WTC11 (cell line): ENCODE measurements at regions not wholly inside any gene's neighbourhood (a gene's known extent, or its start where the extent isn't known, plus 50 kb on each side); places are given as distances from the start of the nearest gene placed in this dataset.

Source experiments
- ATAC-seq: fragments of 200-7000 bp; cut with Tn5 transposase; 2 replicates; pipeline ENCODE4 v1.10.0; 2021; ENCODE audit warnings: mild to moderate bottlenecking, moderate library complexity
- CTCF ChIA-PET: fragments of 300-600 bp; sonication (Branson Sonifier 250); formaldehyde crosslinking; loops from one replicate; lab custom pipeline; 2021; ENCODE audit warnings: antibody characterized with exemption; lab: Charles Lee
- POLR2A ChIA-PET: fragments of 350-600 bp; sonication (Branson Sonifier 250); formaldehyde crosslinking; loops from one replicate; lab custom pipeline; 2021; ENCODE audit warnings: antibody characterized with exemption; lab: Charles Lee
- DNase-seq: peaks from one replicate; pipeline ENCODE4 v3.0.0; 2021; ENCODE audit warnings: low spot score
- H3K27ac Mint-ChIP-seq: 2 replicates; pipeline ENCODE4 v1.8.0; 2021; ENCODE audit warnings: mixed read lengths
- H3K27me3 Mint-ChIP-seq: 2 replicates; pipeline ENCODE4 v1.8.0; 2021; ENCODE audit warnings: low read depth, mild to moderate bottlenecking, moderate library complexity, mixed read lengths
- H3K36me3 Mint-ChIP-seq: 2 replicates; pipeline ENCODE4 v1.8.0; 2021; ENCODE audit warnings: mixed read lengths
- H3K4me1 Mint-ChIP-seq: 2 replicates; pipeline ENCODE4 v1.8.0; 2022; ENCODE audit warnings: mixed read lengths
- H3K4me3 Mint-ChIP-seq: 2 replicates; pipeline ENCODE4 v1.8.0; 2021; ENCODE audit warnings: mild to moderate bottlenecking, moderate library complexity, mixed read lengths
- H3K9me3 Mint-ChIP-seq: 2 replicates; pipeline ENCODE4 v1.8.0; 2021; ENCODE audit warnings: mixed read lengths
- ATF1 ChIP-seq: sonication (generic); formaldehyde crosslinking; IDR thresholded peaks from 2 replicates; pipeline ENCODE4 v1.8.1; 2023; ENCODE audit warnings: mild to moderate bottlenecking, moderate library complexity, missing genetic modification reagents
- CBFB ChIP-seq: sonication (generic); formaldehyde crosslinking; IDR thresholded peaks from 2 replicates; pipeline ENCODE4 v1.8.1; 2022; ENCODE audit warnings: mild to moderate bottlenecking, low read depth, missing genetic modification reagents
- E2F4 ChIP-seq: sonication (generic); formaldehyde crosslinking; IDR thresholded peaks from 2 replicates; pipeline ENCODE4 v1.8.1; 2022; ENCODE audit warnings: low read depth, mild to moderate bottlenecking, moderate library complexity, missing genetic modification reagents, borderline replicate concordance
- MAX ChIP-seq: sonication (generic); formaldehyde crosslinking; IDR thresholded peaks from 2 replicates; pipeline ENCODE4 v1.8.0; 2022; ENCODE audit warnings: mild to moderate bottlenecking, missing genetic modification reagents
- OVOL2 ChIP-seq: fragments of 250-450 bp; sonication (Bioruptor Pico); IDR thresholded peaks from 2 replicates; pipeline ENCODE4 v1.9.0; 2021; ENCODE audit warnings: mild to moderate bottlenecking, borderline replicate concordance
- RORB ChIP-seq: fragments of 250-450 bp; sonication (Bioruptor Pico); IDR thresholded peaks from 2 replicates; pipeline ENCODE4 v1.9.0; 2021; ENCODE audit warnings: mild to moderate bottlenecking
- SMAD3 ChIP-seq: sonication (generic); formaldehyde crosslinking; IDR thresholded peaks from 2 replicates; pipeline ENCODE4 v1.8.0; 2022; ENCODE audit warnings: missing genetic modification reagents, mild to moderate bottlenecking, borderline replicate concordance
- SMAD4 ChIP-seq: sonication (generic); formaldehyde crosslinking; IDR thresholded peaks from 2 replicates; pipeline ENCODE4 v1.8.0; 2022; ENCODE audit warnings: mild to moderate bottlenecking, missing genetic modification reagents
- SP1 ChIP-seq: sonication (generic); formaldehyde crosslinking; conservative IDR thresholded peaks from 2 replicates; pipeline ENCODE4 v1.8.1; 2022; ENCODE audit warnings: missing genetic modification reagents
- STAT6 ChIP-seq: sonication (generic); formaldehyde crosslinking; conservative IDR thresholded peaks from 2 replicates; pipeline ENCODE4 v1.8.1; 2023; ENCODE audit warnings: mild to moderate bottlenecking, low read depth, missing genetic modification reagents, moderate library complexity
- TF ChIP-seq, protein P1 (sequence below): sonication (generic); formaldehyde crosslinking; IDR thresholded peaks from 2 replicates; pipeline ENCODE4 v1.8.0; 2022; ENCODE audit warnings: mild to moderate bottlenecking, missing genetic modification reagents
- TF ChIP-seq, protein P2 (sequence below): sonication (generic); formaldehyde crosslinking; IDR thresholded peaks from 2 replicates; pipeline ENCODE4 v1.8.1; 2022; ENCODE audit warnings: missing genetic modification reagents, borderline replicate concordance
- TF ChIP-seq, protein P3 (sequence below): sonication (generic); formaldehyde crosslinking; IDR thresholded peaks from 2 replicates; pipeline ENCODE4 v1.8.1; 2023; ENCODE audit warnings: mild to moderate bottlenecking, moderate library complexity, missing genetic modification reagents
- TF ChIP-seq, protein P4 (sequence below): fragments of 250-450 bp; sonication (Bioruptor Pico); IDR thresholded peaks from 2 replicates; pipeline ENCODE4 v2.1.2; 2022; ENCODE audit warnings: mild to moderate bottlenecking, moderate library complexity
- TF ChIP-seq, protein P5 (sequence below): sonication (generic); formaldehyde crosslinking; IDR thresholded peaks from 2 replicates; pipeline ENCODE4 v1.8.0; 2022; ENCODE audit warnings: mild to moderate bottlenecking, missing genetic modification reagents

- no peak overlapping the region for H3K27ac Mint-ChIP-seq
- peaks cover 34% of the 10 kb centered on the region for H3K27me3 Mint-ChIP-seq
- CTCF ChIA-PET = interaction anchor here (1.8 kb wide), 1 partner anchor 9 kb away, joined by 5 read pairs; no protein-coding TSS in a partner anchor
- no peak for TF ChIP-seq E2F4
- no peak for TF ChIP-seq RORB
- TF ChIP-seq CBFB (CRISPR knock-in tag) = no peak
- TF ChIP-seq STAT6 (CRISPR knock-in tag) = no peak
- TF ChIP-seq, protein P1, sequence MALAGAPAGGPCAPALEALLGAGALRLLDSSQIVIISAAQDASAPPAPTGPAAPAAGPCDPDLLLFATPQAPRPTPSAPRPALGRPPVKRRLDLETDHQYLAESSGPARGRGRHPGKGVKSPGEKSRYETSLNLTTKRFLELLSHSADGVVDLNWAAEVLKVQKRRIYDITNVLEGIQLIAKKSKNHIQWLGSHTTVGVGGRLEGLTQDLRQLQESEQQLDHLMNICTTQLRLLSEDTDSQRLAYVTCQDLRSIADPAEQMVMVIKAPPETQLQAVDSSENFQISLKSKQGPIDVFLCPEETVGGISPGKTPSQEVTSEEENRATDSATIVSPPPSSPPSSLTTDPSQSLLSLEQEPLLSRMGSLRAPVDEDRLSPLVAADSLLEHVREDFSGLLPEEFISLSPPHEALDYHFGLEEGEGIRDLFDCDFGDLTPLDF = no peak
- TF ChIP-seq SMAD3 (CRISPR knock-in tag) = no peak
- TF ChIP-seq, protein P2, sequence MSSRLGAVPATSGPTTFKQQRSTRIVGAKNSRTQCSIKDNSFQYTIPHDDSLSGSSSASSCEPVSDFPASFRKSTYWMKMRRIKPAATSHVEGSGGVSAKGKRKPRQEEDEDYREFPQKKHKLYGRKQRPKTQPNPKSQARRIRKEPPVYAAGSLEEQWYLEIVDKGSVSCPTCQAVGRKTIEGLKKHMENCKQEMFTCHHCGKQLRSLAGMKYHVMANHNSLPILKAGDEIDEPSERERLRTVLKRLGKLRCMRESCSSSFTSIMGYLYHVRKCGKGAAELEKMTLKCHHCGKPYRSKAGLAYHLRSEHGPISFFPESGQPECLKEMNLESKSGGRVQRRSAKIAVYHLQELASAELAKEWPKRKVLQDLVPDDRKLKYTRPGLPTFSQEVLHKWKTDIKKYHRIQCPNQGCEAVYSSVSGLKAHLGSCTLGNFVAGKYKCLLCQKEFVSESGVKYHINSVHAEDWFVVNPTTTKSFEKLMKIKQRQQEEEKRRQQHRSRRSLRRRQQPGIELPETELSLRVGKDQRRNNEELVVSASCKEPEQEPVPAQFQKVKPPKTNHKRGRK (CRISPR knock-in tag) = no peak
- no peak for TF ChIP-seq OVOL2 (CRISPR knock-in tag)
- TF ChIP-seq, protein P3, sequence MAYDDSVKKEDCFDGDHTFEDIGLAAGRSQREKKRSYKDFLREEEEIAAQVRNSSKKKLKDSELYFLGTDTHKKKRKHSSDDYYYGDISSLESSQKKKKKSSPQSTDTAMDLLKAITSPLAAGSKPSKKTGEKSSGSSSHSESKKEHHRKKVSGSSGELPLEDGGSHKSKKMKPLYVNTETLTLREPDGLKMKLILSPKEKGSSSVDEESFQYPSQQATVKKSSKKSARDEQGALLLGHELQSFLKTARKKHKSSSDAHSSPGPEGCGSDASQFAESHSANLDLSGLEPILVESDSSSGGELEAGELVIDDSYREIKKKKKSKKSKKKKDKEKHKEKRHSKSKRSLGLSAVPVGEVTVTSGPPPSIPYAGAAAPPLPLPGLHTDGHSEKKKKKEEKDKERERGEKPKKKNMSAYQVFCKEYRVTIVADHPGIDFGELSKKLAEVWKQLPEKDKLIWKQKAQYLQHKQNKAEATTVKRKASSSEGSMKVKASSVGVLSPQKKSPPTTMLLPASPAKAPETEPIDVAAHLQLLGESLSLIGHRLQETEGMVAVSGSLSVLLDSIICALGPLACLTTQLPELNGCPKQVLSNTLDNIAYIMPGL = no peak
- TF ChIP-seq, protein P4, sequence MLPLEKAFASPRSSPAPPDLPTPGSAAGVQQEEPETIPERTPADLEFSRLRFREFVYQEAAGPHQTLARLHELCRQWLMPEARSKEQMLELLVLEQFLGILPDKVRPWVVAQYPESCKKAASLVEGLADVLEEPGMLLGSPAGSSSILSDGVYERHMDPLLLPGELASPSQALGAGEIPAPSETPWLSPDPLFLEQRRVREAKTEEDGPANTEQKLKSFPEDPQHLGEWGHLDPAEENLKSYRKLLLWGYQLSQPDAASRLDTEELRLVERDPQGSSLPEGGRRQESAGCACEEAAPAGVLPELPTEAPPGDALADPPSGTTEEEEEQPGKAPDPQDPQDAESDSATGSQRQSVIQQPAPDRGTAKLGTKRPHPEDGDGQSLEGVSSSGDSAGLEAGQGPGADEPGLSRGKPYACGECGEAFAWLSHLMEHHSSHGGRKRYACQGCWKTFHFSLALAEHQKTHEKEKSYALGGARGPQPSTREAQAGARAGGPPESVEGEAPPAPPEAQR (CRISPR knock-in tag) = no peak
- TF ChIP-seq SP1 (CRISPR knock-in tag) = no peak
- TF ChIP-seq ATF1 (CRISPR knock-in tag) = no peak
- no peak for TF ChIP-seq SMAD4 (CRISPR knock-in tag)
- TF ChIP-seq, protein P5, sequence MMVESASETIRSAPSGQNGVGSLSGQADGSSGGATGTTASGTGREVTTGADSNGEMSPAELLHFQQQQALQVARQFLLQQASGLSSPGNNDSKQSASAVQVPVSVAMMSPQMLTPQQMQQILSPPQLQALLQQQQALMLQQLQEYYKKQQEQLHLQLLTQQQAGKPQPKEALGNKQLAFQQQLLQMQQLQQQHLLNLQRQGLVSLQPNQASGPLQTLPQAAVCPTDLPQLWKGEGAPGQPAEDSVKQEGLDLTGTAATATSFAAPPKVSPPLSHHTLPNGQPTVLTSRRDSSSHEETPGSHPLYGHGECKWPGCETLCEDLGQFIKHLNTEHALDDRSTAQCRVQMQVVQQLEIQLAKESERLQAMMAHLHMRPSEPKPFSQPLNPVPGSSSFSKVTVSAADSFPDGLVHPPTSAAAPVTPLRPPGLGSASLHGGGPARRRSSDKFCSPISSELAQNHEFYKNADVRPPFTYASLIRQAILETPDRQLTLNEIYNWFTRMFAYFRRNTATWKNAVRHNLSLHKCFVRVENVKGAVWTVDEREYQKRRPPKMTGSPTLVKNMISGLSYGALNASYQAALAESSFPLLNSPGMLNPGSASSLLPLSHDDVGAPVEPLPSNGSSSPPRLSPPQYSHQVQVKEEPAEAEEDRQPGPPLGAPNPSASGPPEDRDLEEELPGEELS (CRISPR knock-in tag) = no peak
- no peak for TF ChIP-seq MAX (CRISPR knock-in tag)
- no peak overlapping the region for H3K4me3 Mint-ChIP-seq
- DNase-seq (no peak), ATAC-seq (no peak)
- peaks cover 2% of the 10 kb centered on the region; the same call in 1 of the 2 replicates for H3K4me1 Mint-ChIP-seq
- H3K36me3 Mint-ChIP-seq = no peaks in the 10 kb centered on the region
- POLR2A ChIA-PET = interaction anchor here (0.6 kb wide), 1 partner anchor 21 kb away, joined by 3 read pairs; no protein-coding TSS in a partner anchor
- H3K9me3 Mint-ChIP-seq = peaks cover 10% of the 10 kb centered on the region
Measured at GRCh38 chr7:112581529-112581928, 100.7 kb downstream of the LSMEM1 start.
